GM19395 (cell line): ENCODE measurements at regions not wholly inside any gene's neighbourhood (a gene's known extent, or its start where the extent isn't known, plus 50 kb on each side); places are given as distances from the start of the nearest gene placed in this dataset.
"Not testable (repeated sequence)": the region's sequence is repeated elsewhere in the genome, so short reads cannot be mapped to it uniquely, and the experiment has no call there.

ENCODE experiments used
- ATAC-seq: cut with Tn5 transposase; IDR thresholded peaks from one replicate; pipeline ENCODE4 v1.9.1; 2021; ENCODE audit warnings: mild to moderate bottlenecking, moderate library complexity; ENCODE audit not compliant: unreplicated experiment

- no peak for ATAC-seq
Observed at GRCh38 chr13:44853641-44854040, 135.6 kb downstream of the NUFIP1 start.

- no peak for ATAC-seq
Observed at GRCh38 chr13:44848920-44849676, 140.2 kb downstream of the NUFIP1 start.

- ATAC-seq: not testable (repeated sequence)
Observed at GRCh38 chr13:44845281-44846058, 143.8 kb downstream of the NUFIP1 start.

DNA sequence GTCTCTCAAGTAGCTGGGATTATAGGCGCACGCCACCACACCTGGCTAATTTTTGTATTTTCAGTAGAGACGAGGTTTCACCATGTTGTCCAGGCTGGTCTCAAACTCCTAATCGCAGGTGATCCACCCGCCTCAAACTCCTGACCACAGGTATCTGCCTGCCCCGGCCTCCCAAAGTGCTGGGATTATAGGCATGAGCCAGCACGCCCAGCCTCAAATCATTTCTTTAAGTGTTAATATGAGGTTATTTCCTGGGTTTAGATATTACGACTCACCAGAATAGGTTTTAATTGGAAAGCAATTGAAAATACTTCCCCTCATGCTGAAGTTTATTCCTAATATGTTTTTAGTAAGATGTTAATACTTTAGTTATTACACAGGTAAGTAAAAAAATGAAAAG is 144.5 kb downstream of the NUFIP1 start:
- no peak for ATAC-seq

DNA sequence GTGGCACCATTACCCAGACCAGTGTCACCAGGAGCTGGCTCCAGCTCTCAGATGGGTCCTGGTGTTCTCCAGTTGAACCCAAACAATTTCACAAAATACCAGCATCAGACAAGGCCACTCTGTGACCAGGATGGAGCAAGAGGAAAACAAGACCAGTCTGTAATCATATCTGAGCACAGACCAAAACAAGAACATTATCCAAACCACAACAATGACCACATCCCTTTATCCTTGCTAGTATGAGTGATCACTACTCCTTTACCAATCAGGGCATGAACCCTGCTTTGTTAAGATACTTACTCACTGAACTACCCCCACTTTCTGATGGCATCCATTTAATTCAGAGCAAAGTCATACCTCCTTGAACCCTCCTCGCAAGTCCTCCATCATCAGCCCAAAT is 145.9 kb downstream of the NUFIP1 start:
- ATAC-seq: no peak

GRCh38 chr13:44842158-44842557 is 147.1 kb downstream of the NUFIP1 start:
- no peak for ATAC-seq

DNA sequence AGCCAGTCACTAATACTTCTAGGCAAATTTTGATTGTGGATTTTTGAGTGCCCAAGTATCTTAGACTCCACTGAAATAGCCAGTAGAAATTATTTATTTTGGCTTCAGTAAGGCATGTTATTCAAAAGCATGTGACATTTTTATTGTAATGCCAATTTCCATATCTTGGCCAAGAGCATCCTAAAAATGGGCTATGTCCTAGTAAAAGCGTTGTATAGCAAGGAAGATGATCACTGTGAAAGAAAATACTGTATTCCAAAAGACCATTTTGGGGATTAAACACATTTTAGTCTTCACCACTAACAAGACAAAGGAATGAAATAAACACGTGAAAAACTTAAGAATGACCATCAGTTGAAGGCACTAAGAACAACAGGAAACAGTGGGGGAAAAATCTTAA is 149.1 kb downstream of the NUFIP1 start:
- no peak for ATAC-seq

DNA sequence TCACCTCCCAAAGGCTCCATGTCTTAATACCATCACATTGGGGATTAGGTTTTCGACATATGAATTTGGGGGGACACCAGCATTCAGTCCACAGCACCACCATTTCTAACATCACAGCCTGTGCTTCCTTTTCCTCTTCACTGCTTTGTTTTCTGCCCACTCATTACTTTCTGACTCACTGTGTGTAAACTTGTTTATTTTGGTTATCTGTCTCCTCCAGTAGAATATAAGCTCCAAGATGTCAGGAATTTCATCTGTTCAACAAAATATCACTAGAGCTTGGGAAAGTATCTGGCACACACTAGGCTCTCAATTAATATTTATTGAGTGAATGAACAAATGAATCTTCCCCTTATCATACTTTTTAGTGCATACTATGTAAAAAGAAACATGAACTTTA is 152.0 kb downstream of the NUFIP1 start:
- no peak for ATAC-seq

GRCh38 chr13:44834404-44834803 is 154.9 kb downstream of the NUFIP1 start:
- ATAC-seq: no peak

DNA sequence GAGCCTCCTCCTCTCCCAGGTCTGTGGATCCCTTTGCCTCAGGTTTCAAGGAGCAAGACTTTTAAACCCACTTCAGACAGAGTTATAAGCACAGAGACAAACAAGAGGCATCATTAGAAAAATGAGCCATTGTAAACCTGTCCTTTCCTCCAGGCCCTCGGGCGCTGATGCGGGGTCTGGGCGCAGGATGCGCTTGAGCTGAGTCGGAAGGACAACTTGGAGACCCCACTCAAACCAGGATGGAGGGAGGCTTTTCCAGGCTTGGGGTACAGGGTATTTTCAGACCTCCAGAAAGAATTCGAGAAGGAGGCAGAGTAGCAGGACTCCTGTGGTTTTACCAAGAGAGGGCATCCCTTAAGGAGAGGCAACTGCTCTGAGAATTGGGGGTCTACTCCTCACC is 155.6 kb downstream of the NUFIP1 start:
- no peak for ATAC-seq

DNA sequence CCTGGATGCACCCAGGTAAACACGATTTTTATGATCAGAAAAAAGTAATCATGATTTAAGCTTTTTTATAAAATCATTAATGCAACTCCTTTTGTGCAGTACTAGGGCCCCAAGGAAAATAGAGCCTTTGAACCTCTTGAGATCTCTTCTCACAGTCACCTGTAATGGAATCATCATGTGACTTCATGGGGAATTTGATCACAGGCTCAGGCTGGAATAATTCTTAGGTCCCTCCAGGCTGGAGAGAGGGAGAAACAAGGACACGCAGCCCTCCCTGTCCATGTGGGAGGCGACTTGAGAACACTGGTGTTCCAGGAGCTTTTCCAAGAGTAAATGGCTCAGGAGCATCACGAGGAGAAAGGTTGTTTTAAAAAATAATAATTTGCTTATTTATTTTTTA is 156.1 kb downstream of the NUFIP1 start:
- no peak for ATAC-seq

GRCh38 chr13:44826591-44827350 is 162.5 kb downstream of the NUFIP1 start:
- ATAC-seq: no peak

DNA sequence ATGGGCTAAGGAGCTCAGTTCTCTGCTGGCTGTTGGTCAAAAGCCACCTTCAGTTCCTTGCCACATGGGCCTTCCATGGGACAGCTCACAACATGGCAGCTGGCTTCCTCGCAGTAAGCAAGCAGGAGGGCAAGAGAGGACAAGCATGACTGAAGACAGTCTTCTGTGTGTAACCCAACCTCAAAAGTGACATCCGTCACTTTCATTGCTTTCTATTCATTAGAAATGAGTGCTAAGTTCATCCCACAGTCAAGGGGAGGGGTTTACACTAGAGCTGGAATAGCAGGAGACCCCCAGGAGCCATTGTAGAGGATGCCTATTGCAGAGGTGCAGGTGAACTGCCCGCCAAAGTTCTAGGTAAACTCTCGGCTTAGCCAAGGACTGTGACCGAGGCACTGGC is 163.3 kb downstream of the NUFIP1 start:
- ATAC-seq: no peak

- not testable (repeated sequence) for ATAC-seq
Observed at GRCh38 chr13:44823555-44823954, 165.7 kb downstream of the NUFIP1 start.

DNA sequence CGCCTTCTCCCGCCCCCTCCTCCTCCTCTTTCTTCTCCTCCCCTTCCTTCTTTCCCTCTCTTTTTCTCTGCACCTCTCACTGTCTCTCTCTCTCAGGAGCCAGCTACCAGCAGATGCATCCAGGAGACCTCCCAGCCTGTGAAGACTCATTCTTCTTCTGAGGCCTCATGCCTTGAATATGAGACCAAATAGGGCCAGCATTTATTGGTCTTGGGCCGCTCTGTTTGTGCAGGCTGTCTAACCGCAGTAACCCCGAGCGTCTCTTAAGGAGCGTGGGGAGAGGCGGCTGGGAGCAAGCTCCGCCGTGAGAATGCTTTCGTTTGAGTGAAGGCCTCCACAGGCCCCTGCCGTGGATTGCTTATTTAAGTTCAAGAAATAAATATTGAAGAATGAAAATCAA is 167.0 kb downstream of the NUFIP1 start:
- ATAC-seq: no peak

DNA sequence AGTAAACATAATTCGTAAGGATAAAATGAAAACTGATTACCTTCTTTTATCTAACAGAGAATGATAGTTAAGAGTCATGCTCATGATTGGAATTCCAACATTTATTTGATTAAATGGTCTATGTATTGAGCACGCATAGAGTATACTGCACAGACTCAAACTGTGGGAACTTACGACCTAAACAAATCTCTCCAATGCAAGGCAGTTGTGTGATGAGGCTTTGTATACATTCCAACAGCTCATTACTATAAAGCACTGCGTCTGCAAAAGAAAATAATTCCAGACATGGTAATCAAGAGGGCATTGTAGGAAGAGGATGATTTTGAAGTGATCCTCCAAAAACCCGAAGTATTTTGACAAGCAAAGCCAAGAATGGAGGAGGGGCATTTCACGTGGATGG is 169.5 kb downstream of the NUFIP1 start:
- no peak for ATAC-seq

DNA sequence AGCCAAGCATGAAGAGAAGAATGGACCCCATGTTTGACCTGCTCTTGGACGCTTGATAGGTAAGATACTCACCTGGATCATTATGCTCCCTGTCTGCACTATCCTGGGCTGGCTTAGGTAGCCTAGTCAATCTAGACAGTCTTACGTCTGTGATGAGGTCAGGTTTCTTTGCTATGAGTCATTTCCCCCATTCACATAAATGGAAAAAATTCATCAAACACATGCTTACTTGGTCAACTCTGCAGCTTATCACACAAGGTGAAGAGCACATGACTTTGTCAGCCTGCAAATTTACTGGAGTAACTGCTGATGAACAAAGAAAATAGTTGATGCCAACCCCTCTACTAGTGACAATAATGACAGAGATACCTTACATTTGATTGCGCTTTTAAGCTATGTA is 170.0 kb downstream of the NUFIP1 start:
- ATAC-seq: no peak

- ATAC-seq: no peak
Observed at GRCh38 chr13:44818428-44818827, 170.8 kb downstream of the NUFIP1 start.

- ATAC-seq: no peak
Observed at GRCh38 chr13:44818016-44818415, 171.3 kb downstream of the NUFIP1 start.

GRCh38 chr13:44817131-44817671 is 172.1 kb downstream of the NUFIP1 start:
- ATAC-seq: no peak

- ATAC-seq: no peak
Observed at GRCh38 chr13:44816701-44817100, 172.6 kb downstream of the NUFIP1 start.
